ENCODE measurements at regions not wholly inside any gene's neighbourhood (a gene's known extent, or its start where the extent isn't known, plus 50 kb on each side); places are given as distances from the start of the nearest gene placed in this dataset.
"Not testable (repeated sequence)": the region's sequence is repeated elsewhere in the genome, so short reads cannot be mapped to it uniquely, and the experiment has no call there.

DNA sequence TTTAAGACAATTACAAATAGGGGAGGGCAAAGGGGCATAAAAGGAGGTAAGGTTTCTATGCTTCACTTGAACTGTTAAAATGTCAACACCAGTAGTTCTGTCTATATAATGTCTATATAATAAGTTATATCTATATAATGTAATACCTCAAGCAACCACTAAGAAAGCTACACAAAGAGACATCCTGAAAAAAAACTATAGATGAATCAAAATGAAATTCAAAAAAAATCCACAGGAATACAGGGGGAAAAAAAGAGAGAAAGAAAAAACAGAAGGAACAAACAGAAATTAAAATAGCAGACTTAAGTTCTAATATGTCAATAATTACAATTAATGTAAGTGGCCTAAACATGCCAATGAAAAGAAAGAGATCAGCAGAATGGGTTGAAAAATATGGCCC, 186.0 kb downstream of the KCTD15 start:
- DNase-seq (ENCODE audit: low read depth): no peak
- in situ Hi-C loops (cut with HindIII; ENCODE audit: low pct_unique_long_range_greater_than_20kb, low sequenced_read_pairs): no loop called here

DNA sequence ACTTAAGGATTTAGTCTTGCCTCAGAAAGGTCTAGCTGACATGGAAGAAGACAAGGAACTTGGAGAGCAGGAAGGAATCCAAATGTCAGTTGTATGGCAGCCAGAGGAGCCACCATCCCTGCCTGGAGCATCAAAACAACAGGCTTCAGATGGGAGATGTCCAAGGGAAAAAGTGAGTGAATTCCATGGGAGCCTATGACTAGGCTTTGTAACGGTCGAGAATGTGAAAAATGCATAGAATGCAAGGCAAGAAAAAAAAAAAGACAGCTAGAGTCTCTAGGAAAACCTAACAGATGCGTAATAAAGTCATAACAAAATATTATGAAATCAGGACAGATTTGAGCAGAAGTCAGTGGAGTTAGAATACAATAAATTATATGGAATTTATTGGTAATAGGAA, 183.7 kb upstream of the LSM14A start:
- in situ Hi-C loops (cut with HindIII; ENCODE audit: low pct_unique_long_range_greater_than_20kb, low sequenced_read_pairs): no loop called here
- DNase-seq (ENCODE audit: low read depth): no peak

DNA sequence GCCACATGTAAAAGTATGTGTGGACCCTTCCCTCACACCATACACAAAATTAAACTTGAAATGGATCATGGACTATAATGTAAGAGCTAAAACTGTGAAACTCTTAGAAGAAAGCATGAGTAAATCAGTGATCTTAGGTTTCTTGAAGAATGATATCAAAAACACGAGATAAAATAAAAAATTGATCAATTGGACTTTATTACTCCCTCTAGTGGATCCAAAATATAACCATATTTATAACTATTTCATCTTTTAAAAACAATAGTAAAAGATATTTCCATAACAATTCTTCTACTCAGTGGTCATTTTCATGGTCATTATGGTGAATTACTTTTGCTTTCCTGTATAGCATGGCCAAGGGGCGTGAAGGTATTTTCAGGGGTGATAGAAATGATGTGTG, 174.6 kb upstream of the LSM14A start:
- DNase-seq (ENCODE audit: low read depth): no peak
- in situ Hi-C loops (cut with HindIII; ENCODE audit: low pct_unique_long_range_greater_than_20kb, low sequenced_read_pairs): no loop called here

DNA sequence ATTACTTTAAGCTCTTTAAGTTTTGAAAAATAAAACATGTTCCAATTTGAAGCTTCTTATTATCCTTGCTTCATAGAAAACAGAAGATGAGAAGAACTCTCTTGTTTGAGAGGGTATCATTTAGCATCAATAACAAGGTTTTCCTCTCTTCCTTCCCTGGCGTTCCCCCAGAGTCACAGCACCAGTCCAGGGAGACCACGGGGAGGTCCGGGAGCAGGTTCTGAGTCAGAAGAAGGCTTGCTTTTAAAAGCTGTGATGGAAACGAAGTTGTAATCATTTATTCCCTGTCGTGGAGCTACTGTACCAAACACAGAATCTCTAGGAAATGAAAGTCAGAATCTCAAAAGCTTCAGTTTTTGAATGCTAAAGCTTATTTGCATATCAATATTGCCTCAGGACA, 174.0 kb upstream of the LSM14A start:
- DNase-seq (ENCODE audit: low read depth): no peak
- in situ Hi-C loops (cut with HindIII; ENCODE audit: low pct_unique_long_range_greater_than_20kb, low sequenced_read_pairs): no loop called here

DNA sequence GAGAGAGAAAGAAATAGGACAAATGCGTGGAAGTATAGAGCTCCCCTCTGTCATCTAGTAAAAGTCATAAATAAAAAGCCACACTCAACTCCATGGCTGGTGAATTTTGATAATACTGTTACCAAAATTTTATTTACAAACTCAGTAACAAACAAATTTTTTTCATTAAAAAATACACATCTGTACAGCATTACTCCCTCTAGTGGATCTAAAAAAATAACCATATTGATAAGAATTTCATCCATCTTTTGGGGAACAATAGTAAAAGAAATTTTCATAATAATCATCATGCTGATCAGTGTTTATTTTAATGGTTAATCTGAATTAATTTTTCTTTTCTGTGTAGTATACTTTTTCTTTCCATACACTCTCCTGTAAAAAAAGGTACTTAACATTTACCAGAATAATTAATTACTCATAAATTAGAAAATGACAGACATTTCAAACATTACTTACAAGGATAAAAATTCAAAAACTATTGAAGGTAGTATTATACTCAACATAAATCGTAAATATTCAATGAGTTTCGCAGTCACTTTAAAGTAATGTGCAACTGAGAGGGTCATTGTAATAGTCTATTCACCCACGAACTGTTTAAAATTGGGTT, 173.5 kb upstream of the LSM14A start:
- in situ Hi-C loops (cut with HindIII; ENCODE audit: low pct_unique_long_range_greater_than_20kb, low sequenced_read_pairs): no loop called here

DNA sequence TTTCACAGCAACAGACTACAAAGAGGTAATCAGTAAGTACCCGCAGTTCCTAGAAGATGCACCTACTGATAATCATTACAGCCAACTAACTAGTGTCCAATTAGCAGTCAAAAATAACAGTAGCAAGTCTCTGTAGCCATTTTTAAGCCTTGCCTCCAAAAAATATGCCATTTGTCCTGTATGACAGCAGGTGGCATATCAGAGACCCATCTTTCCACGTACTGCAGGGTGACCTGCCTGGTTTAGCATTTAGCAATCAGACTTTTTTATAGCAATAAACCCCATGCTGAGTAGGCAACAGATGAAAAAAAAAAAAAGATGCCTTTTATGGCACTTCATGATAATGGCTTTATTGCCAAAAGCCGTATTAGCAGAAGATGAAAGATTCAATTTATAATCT, 155.3 kb upstream of the LSM14A start:
- in situ Hi-C loops (cut with HindIII; ENCODE audit: low pct_unique_long_range_greater_than_20kb, low sequenced_read_pairs): no loop called here
- no peak for DNase-seq (ENCODE audit: low read depth)

More for the DNA sequence above, 173.5 kb upstream of the LSM14A start:
- DNase-seq (ENCODE audit: low read depth): no peak

DNA sequence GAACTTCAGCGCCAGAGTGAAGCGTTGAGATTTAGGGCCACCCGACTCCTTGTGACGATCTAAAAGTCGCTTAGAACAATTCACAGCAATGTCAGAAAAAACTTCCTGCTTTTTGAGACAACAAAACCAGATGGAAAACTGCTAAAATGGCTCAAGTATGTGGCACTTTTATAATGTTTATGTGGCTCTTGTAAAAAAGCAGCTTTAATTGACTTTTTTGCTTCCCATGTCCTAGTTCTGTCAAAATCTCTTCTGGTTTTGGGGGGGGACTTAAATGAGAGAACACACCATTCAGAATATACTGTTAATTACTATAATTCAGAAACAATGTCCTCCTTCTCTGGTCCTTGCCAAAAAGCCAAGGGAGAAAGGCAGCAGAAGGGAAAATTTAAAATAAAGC, 154.7 kb upstream of the LSM14A start:
- in situ Hi-C loops (cut with HindIII; ENCODE audit: low pct_unique_long_range_greater_than_20kb, low sequenced_read_pairs): no loop called here
- no peak for DNase-seq (ENCODE audit: low read depth)

DNA sequence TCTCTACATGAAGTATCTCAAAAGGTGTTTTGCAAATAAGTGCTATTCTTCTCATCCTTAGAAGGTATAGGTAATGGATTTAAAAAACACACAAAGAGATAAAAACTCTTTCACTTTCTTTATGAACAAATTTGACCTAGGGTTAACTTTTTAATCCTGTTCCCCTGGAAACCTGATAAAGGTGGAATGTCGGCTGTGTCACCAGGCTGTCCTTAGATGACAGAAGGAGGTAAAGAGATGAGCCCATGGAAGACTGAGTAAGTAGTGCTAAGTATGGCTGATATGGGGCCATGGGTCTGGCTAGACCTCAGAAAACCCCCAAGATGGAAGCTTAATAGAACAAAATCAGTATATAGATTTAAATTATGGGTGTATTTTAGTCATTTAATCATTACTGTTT, 153.8 kb upstream of the LSM14A start:
- in situ Hi-C loops (cut with HindIII; ENCODE audit: low pct_unique_long_range_greater_than_20kb, low sequenced_read_pairs): no loop called here
- no peak for DNase-seq (ENCODE audit: low read depth)

DNA sequence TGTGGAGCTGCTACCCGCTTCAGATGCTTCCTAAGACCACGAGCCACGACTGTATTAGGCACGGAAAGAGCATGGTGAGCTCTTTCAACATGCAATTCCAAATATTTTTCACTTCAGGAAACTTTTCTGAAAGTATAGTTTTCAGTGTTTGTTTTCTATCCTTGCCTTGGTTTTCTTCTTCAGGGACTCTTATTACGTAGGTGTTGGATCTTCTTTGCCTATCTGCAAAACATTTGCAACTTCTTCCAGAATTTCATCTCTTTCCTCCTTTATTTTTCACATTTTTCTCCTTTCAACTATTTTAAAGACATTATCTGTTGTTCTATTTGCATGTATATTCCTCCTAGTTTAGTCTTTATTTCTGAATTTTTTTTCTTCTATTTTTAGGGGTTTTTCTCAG, 148.9 kb upstream of the LSM14A start:
- in situ Hi-C loops (cut with HindIII; ENCODE audit: low pct_unique_long_range_greater_than_20kb, low sequenced_read_pairs): no loop called here
- DNase-seq (ENCODE audit: low read depth): no peak

DNA sequence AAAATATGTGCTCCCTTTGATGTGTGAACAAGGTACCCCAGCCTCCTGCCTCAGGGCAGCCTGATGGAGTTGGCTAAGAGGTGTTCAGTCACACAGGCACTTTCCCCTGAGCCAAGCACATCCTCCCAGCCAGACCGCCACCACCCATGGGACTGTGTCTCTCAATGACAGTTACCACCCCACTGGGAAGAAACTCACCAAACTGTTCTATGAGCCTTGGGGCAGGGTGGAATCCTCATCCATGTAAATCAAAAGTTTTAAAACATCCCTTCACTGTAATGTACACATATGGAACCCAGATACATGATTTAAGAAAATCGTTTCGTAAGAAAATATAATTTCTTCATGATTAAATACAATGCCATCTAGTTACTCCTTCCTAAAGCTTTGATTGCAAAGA, 138.4 kb upstream of the LSM14A start:
- in situ Hi-C loops (cut with HindIII; ENCODE audit: low pct_unique_long_range_greater_than_20kb, low sequenced_read_pairs): no loop called here
- no peak for DNase-seq (ENCODE audit: low read depth)

DNA sequence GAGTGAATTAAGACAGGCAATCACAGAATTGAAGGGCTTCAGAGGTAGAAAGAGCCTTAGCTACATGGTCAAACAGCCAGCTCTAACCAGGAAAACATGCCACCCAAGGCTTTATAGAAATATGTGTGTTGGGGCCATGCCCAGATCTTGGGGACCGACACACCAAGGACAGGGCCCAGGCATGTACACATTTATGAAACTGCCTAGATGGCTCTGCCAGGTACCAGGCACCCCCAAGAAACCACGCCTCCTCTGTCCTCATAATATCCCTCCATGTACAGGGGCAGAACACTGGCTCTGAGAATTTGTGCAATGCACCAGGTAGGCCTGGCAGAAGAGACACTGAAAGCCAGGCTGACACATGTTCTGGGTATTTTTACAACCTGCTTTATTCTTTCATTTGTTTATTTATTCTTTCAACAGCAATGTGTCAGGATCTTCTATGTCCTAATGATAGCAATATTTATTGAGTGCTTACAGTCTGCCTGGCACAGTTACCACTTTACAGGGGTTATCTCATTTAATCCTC, 137.9 kb upstream of the LSM14A start:
- in situ Hi-C loops (cut with HindIII; ENCODE audit: low pct_unique_long_range_greater_than_20kb, low sequenced_read_pairs): no loop called here
- DNase-seq (ENCODE audit: low read depth): no peak

DNA sequence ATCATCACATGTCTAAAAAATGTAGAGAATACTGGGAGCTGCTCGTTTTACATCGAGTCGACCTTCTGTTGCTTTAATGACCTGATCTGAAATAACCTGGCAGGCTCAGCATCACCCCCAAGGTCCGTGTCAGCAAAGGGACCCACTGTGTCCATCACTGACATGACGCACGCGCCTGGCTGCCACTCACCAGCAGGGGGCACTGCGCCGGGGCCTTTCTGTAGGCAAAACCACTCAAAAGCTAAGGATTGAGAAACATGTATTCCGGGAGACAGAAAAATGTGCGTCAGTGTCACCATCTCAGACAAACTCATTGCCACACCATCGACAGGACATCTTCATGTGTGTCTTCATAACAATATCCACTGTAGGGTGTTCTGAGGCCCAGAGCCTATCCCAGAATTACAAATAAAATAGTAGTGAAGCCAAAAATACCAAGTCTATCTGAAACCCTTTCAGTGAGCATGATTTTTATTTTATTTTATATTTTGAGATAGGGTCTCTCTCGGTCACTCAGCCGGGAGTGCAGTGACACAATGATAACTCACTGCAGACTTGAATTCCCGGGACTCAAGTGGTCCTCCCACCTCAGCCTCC, 130.3 kb upstream of the LSM14A start:
- DNase-seq (ENCODE audit: low read depth): peak; percentile 8
- in situ Hi-C loops (cut with HindIII; ENCODE audit: low pct_unique_long_range_greater_than_20kb, low sequenced_read_pairs): no loop called here

DNA sequence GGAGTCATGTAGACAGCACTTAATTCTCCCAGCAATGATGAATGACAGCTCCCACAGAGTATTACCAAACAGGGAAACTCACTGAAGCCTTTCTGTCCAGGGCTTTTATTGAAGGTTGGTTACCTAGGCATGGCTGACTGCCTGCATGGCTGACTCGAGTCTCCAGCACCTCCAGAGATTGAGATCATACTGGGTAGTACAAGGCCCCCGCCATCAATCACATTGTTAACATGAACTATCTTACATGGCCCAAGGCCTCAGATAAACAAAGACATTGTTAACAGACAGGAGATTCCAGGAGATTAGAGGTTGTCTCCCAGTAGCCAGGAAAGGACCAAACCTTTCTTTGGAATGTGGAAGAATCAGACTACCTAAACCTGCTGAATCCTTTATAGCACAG, 128.3 kb upstream of the LSM14A start:
- in situ Hi-C loops (cut with HindIII; ENCODE audit: low pct_unique_long_range_greater_than_20kb, low sequenced_read_pairs): no loop called here
- no peak for DNase-seq (ENCODE audit: low read depth)

DNA sequence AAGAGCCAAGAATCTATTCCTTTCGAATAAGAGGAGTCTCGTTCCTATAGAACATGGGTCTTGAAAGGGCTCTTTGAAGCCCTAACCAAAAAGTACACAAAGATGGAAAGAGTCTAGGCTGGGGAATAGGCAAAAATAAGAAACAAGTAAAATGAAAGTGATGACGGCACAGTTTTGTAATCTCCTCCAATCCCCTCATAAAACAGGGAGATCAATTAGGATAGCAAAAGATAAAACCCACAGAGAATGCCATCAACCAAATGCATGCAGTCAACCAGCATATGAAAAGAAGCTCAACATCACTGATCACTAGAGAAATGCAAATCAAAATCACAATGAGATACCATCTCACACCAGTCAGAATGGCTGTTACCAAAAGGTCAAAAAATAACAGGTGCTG, 122.4 kb upstream of the LSM14A start:
- in situ Hi-C loops (cut with HindIII; ENCODE audit: low pct_unique_long_range_greater_than_20kb, low sequenced_read_pairs): no loop called here
- no peak for DNase-seq (ENCODE audit: low read depth)

DNA sequence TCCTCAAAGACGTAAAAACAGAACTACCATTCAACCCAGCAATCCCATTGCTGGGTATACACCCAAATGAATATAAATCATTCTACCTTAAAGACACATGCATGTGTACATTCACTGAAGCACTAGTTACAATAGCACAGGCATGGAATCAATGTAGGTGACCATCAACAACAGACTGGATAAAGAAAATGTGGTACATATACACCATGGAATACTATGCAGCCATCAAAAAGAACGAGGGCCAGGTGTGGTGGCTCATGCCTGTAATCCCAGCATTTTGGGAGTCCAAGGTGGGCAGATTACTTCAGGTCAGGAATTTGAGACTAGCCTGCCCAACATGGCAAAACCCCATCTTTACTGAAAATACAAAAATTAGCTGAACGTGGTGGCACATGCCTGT, 121.9 kb upstream of the LSM14A start:
- DNase-seq (ENCODE audit: low read depth); in situ Hi-C loops (cut with HindIII; ENCODE audit: low pct_unique_long_range_greater_than_20kb, low sequenced_read_pairs): not testable (repeated sequence)

DNA sequence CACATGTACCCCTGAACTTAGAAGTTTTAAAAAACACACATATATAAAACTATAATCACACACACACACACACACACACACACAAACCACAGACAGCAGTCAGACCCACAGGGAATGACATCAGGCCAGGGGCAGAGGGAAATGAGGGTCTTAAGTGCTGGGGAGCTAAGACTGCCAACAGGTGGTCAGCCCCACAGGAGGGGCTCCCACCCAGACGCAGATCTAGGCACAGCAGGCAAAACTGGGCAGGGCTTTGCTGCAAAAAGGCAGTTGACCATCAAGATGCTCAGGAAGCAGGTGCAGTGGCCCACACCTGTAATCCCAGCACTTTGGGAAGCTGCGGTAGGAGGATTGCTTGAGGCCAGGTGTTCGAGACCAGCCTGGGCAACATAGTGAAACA, 121.0 kb upstream of the LSM14A start:
- no peak for DNase-seq (ENCODE audit: low read depth)
- in situ Hi-C loops (cut with HindIII; ENCODE audit: low pct_unique_long_range_greater_than_20kb, low sequenced_read_pairs): no loop called here

DNA sequence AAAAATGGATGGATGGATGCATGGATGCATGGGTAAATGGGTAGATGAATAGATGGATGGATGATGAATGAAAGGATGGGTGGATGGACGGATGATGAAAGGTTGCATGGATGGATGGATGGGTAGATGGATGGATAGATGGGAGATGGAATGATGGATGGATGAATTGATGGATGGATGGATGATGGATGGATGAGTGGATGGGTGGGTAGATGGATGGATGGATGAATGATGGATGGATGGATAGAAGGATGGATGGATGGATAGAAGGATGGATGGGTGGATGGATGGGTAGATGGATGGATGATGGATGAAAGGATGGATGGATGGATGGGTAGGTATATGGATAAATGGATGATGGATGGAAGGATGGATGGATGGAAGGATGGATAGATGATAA, 115.1 kb upstream of the LSM14A start:
- in situ Hi-C loops (cut with HindIII; ENCODE audit: low pct_unique_long_range_greater_than_20kb, low sequenced_read_pairs): no loop called here
- DNase-seq (ENCODE audit: low read depth): no peak

DNA sequence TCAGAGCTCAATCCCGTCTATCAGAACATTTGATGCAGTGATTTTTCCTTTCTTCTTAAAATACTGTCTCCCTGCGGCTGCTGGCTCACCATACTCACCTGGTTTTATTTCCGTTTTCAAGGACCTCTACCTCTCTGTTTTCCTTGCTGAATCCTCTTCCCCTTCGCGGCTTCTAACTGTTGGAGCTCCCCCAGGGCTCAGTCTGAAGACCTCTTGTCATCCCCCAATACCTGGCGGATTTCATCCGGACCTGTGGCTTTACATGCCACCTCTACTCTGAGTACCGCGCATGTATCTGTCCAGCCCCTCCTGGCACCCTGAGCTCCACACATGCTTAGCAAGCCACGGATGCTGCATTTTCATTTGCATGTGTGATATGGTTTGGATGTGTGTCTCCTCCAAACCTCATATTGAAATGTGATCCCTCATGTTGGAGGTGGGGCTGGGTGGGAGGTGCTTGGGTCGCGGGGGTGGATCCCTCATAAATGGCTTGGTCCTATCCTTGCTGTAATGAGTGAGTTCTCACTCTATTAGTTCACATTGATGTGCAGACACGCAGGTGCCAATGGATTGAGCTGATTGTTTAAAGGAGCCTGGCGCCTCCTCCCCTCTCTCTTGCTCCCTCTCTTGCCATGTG, 106.2 kb upstream of the LSM14A start:
- DNase-seq (ENCODE audit: low read depth): no peak
- in situ Hi-C loops (cut with HindIII; ENCODE audit: low pct_unique_long_range_greater_than_20kb, low sequenced_read_pairs): no loop called here

DNA sequence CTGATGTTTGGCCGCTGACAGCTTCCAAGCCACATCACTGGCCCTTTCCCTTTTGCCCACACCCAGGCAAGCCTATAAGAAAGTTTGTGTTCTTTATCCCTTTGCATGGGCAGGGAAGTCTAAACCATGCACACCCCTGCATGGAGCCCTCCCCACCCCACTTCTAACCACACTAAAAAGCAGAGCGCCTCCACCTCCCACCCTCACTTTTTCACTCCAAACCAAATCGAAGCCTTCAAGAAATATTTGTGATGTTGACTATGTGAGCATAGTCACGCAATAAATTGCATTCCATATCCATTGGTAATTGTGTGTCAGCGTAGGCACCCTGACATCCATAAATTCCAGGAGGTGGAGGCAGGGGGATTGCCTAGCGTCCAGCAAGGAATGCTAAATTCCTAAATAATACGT, 104.4 kb upstream of the LSM14A start:
- in situ Hi-C loops (cut with HindIII; ENCODE audit: low pct_unique_long_range_greater_than_20kb, low sequenced_read_pairs): no loop called here
- DNase-seq (ENCODE audit: low read depth): peak; percentile 27

DNA sequence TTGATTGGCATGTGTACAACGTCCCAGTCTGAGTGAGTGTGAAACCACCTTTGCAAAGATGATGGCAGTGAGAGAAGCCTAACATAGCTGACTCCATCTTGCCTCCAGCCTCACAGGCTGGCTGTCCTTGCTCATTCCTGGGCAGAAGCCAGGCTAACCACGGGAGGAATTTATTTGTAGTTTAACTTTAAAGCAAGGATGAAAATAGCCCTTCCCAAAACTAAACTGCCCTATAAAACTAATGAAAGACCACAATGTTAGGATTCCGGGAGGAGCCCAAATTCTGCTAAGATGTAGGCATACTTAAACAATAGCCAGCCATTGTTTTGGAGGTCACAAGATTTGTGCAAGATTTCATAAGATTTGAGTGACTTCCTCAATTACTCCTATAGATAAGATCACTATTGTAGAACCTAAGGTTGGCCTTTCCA, 96.6 kb upstream of the LSM14A start:
- no peak for DNase-seq (ENCODE audit: low read depth)
- in situ Hi-C loops (cut with HindIII; ENCODE audit: low pct_unique_long_range_greater_than_20kb, low sequenced_read_pairs): no loop called here
